ENCODE measurements at regions not wholly inside any gene's neighbourhood (a gene's known extent, or its start where the extent isn't known, plus 50 kb on each side); places are given as distances from the start of the nearest gene placed in this dataset.

GRCh38 chr5:58077966-58078365 is 381.9 kb downstream of the PLK2 start:
- TF ChIP-seq CTCF (IDR thresholded peaks at IDR 0.05) (no peak), ZFX (IDR thresholded peaks at IDR 0.05; ENCODE audit: borderline replicate concordance) (no peak)

Measured in 22Rv1 (cell line).